Testis (tissue), 2 donors: ENCODE measurements at regions not wholly inside any gene's neighbourhood (a gene's known extent, or its start where the extent isn't known, plus 50 kb on each side); places are given as distances from the start of the nearest gene placed in this dataset.

Experiments used
- DNase-seq: peaks from one replicate; pipeline ENCODE4 v3.0.0-alpha.2; 2019
- H3K27ac ChIP-seq, 2 donors: fragments of 200-600 bp; sonication (generic); one replicate each; pipeline ENCODE4 v1.5.1; 2019
- H3K27me3 ChIP-seq: fragments of 200-600 bp; sonication (generic); one replicate; pipeline ENCODE4 v1.5.1; 2019
- H3K36me3 ChIP-seq: fragments of 200-600 bp; sonication (generic); one replicate; pipeline ENCODE4 v1.5.1; 2017; ENCODE audit warnings: low read depth; ENCODE audit errors: missing control alignments
- H3K4me1 ChIP-seq: fragments of 200-600 bp; sonication (generic); one replicate; pipeline ENCODE4 v1.5.1; 2019
- H3K4me3 ChIP-seq, 2 donors: fragments of 200-600 bp; sonication (generic); one replicate each; pipeline ENCODE4 v1.5.1; 2017 to 2019
- H3K9me3 ChIP-seq: fragments of 200-600 bp; sonication (generic); one replicate; pipeline ENCODE4 v1.5.1; 2017
- CTCF ChIP-seq, 3 experiments: fragments of 450-650 bp in 2 of 3; fragments of 200-600 bp in 1 of 3; sonication (generic) in 1 of 3; IDR thresholded peaks; one replicate each; pipeline ENCODE4 v1.5.1; 2016 to 2019; ENCODE audit warnings: antibody characterized with exemption in 3 of 3, mild to moderate bottlenecking in 2 of 3, moderate library complexity in 1 of 3
- POLR2A ChIP-seq: fragments of 450-650 bp; IDR thresholded peaks from one replicate; pipeline ENCODE4 v1.6.1; 2017; ENCODE audit warnings: antibody characterized with exemption, mild to moderate bottlenecking, moderate library complexity
- WGBS, 2 donors: methylation state at CpG; one replicate each; pipeline ENCODE4 v1.1.5; 2018; 5-methylcytosine and 5-hydroxymethylcytosine counted together
- intact Hi-C: fragments of 100-400 bp; cut with DNase I; formaldehyde crosslinking; loops from one replicate; pipeline ENCODE4 v1.15.1; 2023; ENCODE audit warnings: low total_unique reads

GRCh38 chr6:163687075-163687474 lies 272.6 kb downstream of the QKI start:
- intact Hi-C loops: no loop called here

GRCh38 chr6:163686301-163686700 lies 271.8 kb downstream of the QKI start:
- H3K27me3 ChIP-seq: no peaks in the 10 kb centered on the region

More at GRCh38 chr6:163687075-163687474, 272.6 kb downstream of the QKI start:
- TF ChIP-seq POLR2A: no peak
- no peak for TF ChIP-seq CTCF (IDR thresholded peaks at IDR 0.05)
- WGBS, 2 donors: 95 to 100% methylated on average over 2 of the region's 2 CpGs
- no peaks in the 10 kb centered on the region for H3K4me1 ChIP-seq
- DNase-seq: no peak
- no peak overlapping the region for H3K27ac ChIP-seq
- H3K27me3 ChIP-seq: no peaks in the 10 kb centered on the region
- no peaks in the 10 kb centered on the region for H3K36me3 ChIP-seq
- H3K9me3 ChIP-seq: no peaks in the 10 kb centered on the region
- H3K4me3 ChIP-seq: no peak overlapping the region

GRCh38 chr6:163683105-163683622 lies 268.6 kb downstream of the QKI start:
- H3K9me3 ChIP-seq: no peaks in the 10 kb centered on the region
- no peaks in the 10 kb centered on the region for H3K4me1 ChIP-seq
- WGBS, 2 donors: 94 to 100% methylated on average over 1 of the region's 1 CpG
- DNase-seq: no peak
- H3K27me3 ChIP-seq: no peaks in the 10 kb centered on the region
- H3K4me3 ChIP-seq: no peak overlapping the region
- intact Hi-C loops: no loop called here
- no peak overlapping the region for H3K27ac ChIP-seq
- H3K36me3 ChIP-seq: no peaks in the 10 kb centered on the region
- TF ChIP-seq POLR2A (no peak), CTCF (IDR thresholded peaks at IDR 0.05) (no peak)

More at GRCh38 chr6:163686301-163686700, 271.8 kb downstream of the QKI start:
- no peak for TF ChIP-seq CTCF (IDR thresholded peaks at IDR 0.05)
- H3K4me3 ChIP-seq: no peak overlapping the region
- no peaks in the 10 kb centered on the region for H3K36me3 ChIP-seq
- H3K4me1 ChIP-seq: no peaks in the 10 kb centered on the region
- H3K27ac ChIP-seq: no peak overlapping the region
- H3K9me3 ChIP-seq: no peaks in the 10 kb centered on the region
- intact Hi-C loops: no loop called here
- no peak for DNase-seq
- WGBS, 2 donors: 94 to 96% methylated on average over 2 of the region's 2 CpGs

- Histone ChIP-seq H3K36me3 (no peaks in the 10 kb centered on the region), H3K4me1 (no peaks in the 10 kb centered on the region), H3K4me3 (no peak overlapping the region), H3K27me3 (no peaks in the 10 kb centered on the region), H3K27ac (no peak overlapping the region), H3K9me3 (no peaks in the 10 kb centered on the region)
- 60 to 63% methylated on average over 5 of the region's 5 CpGs for WGBS, 2 donors
- peak; percentile 52 for DNase-seq
- TF ChIP-seq CTCF (IDR thresholded peaks at IDR 0.05) (no peak), POLR2A (no peak)
- intact Hi-C loops: no loop called here
Observed at GRCh38 chr6:163679753-163680152, 265.2 kb downstream of the QKI start.

GRCh38 chr6:163679012-163679660 lies 264.6 kb downstream of the QKI start:
- TF ChIP-seq CTCF (IDR thresholded peaks at IDR 0.05) (no peak), POLR2A (no peak)
- DNase-seq: no peak
- WGBS, 2 donors: 88 to 96% methylated on average over 3 of the region's 3 CpGs
- intact Hi-C loops: no loop called here
- Histone ChIP-seq H3K4me3 (no peak overlapping the region), H3K9me3 (no peaks in the 10 kb centered on the region), H3K27me3 (no peaks in the 10 kb centered on the region), H3K4me1 (no peaks in the 10 kb centered on the region), H3K36me3 (no peaks in the 10 kb centered on the region), H3K27ac (no peak overlapping the region)
